ENCODE measurements at regions not wholly inside any gene's neighbourhood (a gene's known extent, or its start where the extent isn't known, plus 50 kb on each side); places are given as distances from the start of the nearest gene placed in this dataset.

DNA sequence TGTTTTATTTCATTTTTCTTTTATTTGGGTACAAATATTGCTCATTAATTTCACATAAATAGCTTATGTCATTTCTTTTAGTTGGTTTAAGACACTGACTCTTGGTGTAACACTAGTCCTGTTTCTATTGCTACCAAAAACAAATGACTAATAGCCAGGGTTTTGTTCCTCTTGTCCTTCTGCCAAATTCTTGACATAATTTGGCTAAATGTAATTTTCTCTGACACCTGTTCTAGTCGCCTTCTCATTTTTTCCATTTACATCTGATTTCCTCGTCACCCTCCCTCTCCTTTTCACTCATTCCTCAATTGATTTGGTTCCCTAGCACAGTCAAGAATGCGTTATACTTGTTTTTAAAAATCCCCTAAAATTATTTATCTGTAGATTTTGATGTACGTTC, 1718.7 kb downstream of the EFNB2 start:
- Histone ChIP-seq H3K4me3 (ENCODE audit: low read length) (no peak overlapping the region), H3K9me3 (ENCODE audit: control insufficient read depth, insufficient read depth, low read length) (no peaks in the 10 kb centered on the region), H3K4me2 (ENCODE audit: low read length) (no peak overlapping the region), H3K27ac (ENCODE audit: low read depth, low read length) (no peak overlapping the region), H3K36me3 (ENCODE audit: control insufficient read depth, low read length) (no peaks in the 10 kb centered on the region), H3F3A (ENCODE audit: control insufficient read depth, insufficient read depth) (no peaks in the 10 kb centered on the region), H3K27me3 (ENCODE audit: control insufficient read depth, low read length) (no peaks in the 10 kb centered on the region), H4K20me1 (ENCODE audit: control insufficient read depth, insufficient read depth, low read depth, low read length) (no peaks in the 10 kb centered on the region), H3K4me1 (ENCODE audit: control insufficient read depth, low read length) (no peaks in the 10 kb centered on the region), H3K9me2 (replicated peaks; ENCODE audit: control insufficient read depth, low read length) (no peaks in the 10 kb centered on the region), H3K79me2 (ENCODE audit: control insufficient read depth, low read length) (no peaks in the 10 kb centered on the region)
- TF ChIP-seq EZH2phosphoT487 (IDR thresholded peaks at IDR 0.05; ENCODE audit: borderline replicate concordance, low read length), result no peak
- TF ChIP-seq, protein P1, sequence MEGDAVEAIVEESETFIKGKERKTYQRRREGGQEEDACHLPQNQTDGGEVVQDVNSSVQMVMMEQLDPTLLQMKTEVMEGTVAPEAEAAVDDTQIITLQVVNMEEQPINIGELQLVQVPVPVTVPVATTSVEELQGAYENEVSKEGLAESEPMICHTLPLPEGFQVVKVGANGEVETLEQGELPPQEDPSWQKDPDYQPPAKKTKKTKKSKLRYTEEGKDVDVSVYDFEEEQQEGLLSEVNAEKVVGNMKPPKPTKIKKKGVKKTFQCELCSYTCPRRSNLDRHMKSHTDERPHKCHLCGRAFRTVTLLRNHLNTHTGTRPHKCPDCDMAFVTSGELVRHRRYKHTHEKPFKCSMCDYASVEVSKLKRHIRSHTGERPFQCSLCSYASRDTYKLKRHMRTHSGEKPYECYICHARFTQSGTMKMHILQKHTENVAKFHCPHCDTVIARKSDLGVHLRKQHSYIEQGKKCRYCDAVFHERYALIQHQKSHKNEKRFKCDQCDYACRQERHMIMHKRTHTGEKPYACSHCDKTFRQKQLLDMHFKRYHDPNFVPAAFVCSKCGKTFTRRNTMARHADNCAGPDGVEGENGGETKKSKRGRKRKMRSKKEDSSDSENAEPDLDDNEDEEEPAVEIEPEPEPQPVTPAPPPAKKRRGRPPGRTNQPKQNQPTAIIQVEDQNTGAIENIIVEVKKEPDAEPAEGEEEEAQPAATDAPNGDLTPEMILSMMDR (IDR thresholded peaks at IDR 0.05; ENCODE audit: low read depth, low read length, poor library complexity, severe bottlenecking), result no peak

DNA sequence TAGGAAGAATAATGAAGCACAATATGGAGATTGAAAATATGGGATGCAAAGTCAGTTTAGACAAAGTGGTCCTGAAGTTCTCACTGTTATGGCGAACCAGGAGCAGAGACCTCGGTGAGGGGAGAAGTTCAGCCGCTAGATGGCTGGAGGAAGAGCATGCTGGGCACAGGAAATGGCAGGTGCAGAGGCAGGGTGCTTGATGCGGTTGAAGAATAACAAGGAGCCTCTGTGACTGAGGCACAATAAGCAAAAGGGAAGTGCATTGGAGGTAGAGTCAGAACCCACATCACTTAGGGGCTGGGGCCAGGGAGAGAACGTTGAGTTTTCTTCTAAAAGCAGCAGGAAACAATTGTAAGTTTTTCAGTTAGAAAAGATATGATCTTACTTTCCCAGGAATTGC, 1725.2 kb downstream of the EFNB2 start:
- no peaks in the 10 kb centered on the region for H3K36me3 ChIP-seq (ENCODE audit: control insufficient read depth, low read length)
- no peaks in the 10 kb centered on the region for H3K27me3 ChIP-seq (ENCODE audit: control insufficient read depth, low read length)
- H4K20me1 ChIP-seq (ENCODE audit: control insufficient read depth, insufficient read depth, low read depth, low read length), result no peaks in the 10 kb centered on the region
- no peaks in the 10 kb centered on the region for H3F3A ChIP-seq (ENCODE audit: control insufficient read depth, insufficient read depth)
- no peak overlapping the region for H3K4me3 ChIP-seq (ENCODE audit: low read length)
- no peaks in the 10 kb centered on the region for H3K4me1 ChIP-seq (ENCODE audit: control insufficient read depth, low read length)
- no peaks in the 10 kb centered on the region for H3K9me2 ChIP-seq (replicated peaks; ENCODE audit: control insufficient read depth, low read length)
- no peaks in the 10 kb centered on the region for H3K79me2 ChIP-seq (ENCODE audit: control insufficient read depth, low read length)
- no peak overlapping the region for H3K4me2 ChIP-seq (ENCODE audit: low read length)
- no peak for TF ChIP-seq EZH2phosphoT487 (IDR thresholded peaks at IDR 0.05; ENCODE audit: borderline replicate concordance, low read length)
- TF ChIP-seq, protein P1 (IDR thresholded peaks at IDR 0.05; ENCODE audit: low read depth, low read length, poor library complexity, severe bottlenecking), result no peak
- H3K27ac ChIP-seq (ENCODE audit: low read depth, low read length), result no peak overlapping the region
- no peaks in the 10 kb centered on the region for H3K9me3 ChIP-seq (ENCODE audit: control insufficient read depth, insufficient read depth, low read length)

DNA sequence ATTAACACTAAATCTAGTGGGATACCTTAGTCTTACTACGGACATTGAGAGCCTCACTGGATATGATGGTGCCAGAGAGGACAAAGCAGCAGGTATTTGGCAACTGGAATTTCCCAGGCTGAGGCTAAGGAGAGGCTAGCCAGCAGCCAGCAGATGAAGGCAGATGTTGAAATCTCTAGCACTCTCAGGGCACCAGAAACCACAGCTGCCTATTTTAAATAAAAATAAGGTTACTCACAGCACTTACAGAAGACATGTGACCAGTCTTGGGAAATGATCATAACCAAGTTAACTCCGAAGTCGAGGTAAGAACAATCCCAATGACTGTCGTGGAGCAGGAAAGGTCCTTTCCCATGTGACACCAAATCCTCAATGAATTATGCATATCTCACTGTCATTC, 1726.0 kb downstream of the EFNB2 start:
- no peaks in the 10 kb centered on the region for H3K4me1 ChIP-seq (ENCODE audit: control insufficient read depth, low read length)
- H3K79me2 ChIP-seq (ENCODE audit: control insufficient read depth, low read length), result no peaks in the 10 kb centered on the region
- no peaks in the 10 kb centered on the region for H3K9me3 ChIP-seq (ENCODE audit: control insufficient read depth, insufficient read depth, low read length)
- no peak overlapping the region for H3K4me3 ChIP-seq (ENCODE audit: low read length)
- TF ChIP-seq, protein P1 (IDR thresholded peaks at IDR 0.05; ENCODE audit: low read depth, low read length, poor library complexity, severe bottlenecking), result no peak
- no peak for TF ChIP-seq EZH2phosphoT487 (IDR thresholded peaks at IDR 0.05; ENCODE audit: borderline replicate concordance, low read length)
- no peaks in the 10 kb centered on the region for H3K27me3 ChIP-seq (ENCODE audit: control insufficient read depth, low read length)
- H3K4me2 ChIP-seq (ENCODE audit: low read length), result no peak overlapping the region
- no peaks in the 10 kb centered on the region for H3K36me3 ChIP-seq (ENCODE audit: control insufficient read depth, low read length)
- no peaks in the 10 kb centered on the region for H3K9me2 ChIP-seq (replicated peaks; ENCODE audit: control insufficient read depth, low read length)
- no peak overlapping the region for H3K27ac ChIP-seq (ENCODE audit: low read depth, low read length)
- H4K20me1 ChIP-seq (ENCODE audit: control insufficient read depth, insufficient read depth, low read depth, low read length), result no peaks in the 10 kb centered on the region
- no peaks in the 10 kb centered on the region for H3F3A ChIP-seq (ENCODE audit: control insufficient read depth, insufficient read depth)

DNA sequence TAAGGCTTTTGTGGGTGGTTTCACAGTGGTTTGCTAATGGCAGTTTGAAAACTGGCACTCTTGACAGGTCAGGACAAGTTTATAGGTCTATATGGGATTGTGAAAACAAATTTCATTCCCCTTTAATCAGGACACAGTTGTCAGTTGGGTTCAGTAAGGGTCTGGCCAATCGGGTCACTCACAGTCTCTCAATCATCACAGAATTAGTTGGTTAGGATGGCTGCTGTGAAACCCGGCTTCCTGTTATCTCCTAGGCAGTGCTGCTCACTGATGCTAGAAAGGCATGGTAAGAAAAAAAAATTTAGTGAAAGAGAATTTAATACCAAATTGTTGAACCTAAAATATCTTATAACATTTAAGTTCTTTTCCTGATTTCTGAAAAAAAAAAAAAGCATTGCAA, 1730.1 kb downstream of the EFNB2 start:
- Histone ChIP-seq H3F3A (ENCODE audit: control insufficient read depth, insufficient read depth) (no peaks in the 10 kb centered on the region), H3K36me3 (ENCODE audit: control insufficient read depth, low read length) (no peaks in the 10 kb centered on the region), H3K79me2 (ENCODE audit: control insufficient read depth, low read length) (no peaks in the 10 kb centered on the region), H3K4me3 (ENCODE audit: low read length) (no peak overlapping the region), H3K27me3 (ENCODE audit: control insufficient read depth, low read length) (no peaks in the 10 kb centered on the region), H3K9me3 (ENCODE audit: control insufficient read depth, insufficient read depth, low read length) (no peaks in the 10 kb centered on the region), H3K4me1 (ENCODE audit: control insufficient read depth, low read length) (no peaks in the 10 kb centered on the region), H3K4me2 (ENCODE audit: low read length) (no peak overlapping the region), H3K9me2 (replicated peaks; ENCODE audit: control insufficient read depth, low read length) (no peaks in the 10 kb centered on the region; the same call in 1 of the 2 replicates), H4K20me1 (ENCODE audit: control insufficient read depth, insufficient read depth, low read depth, low read length) (no peaks in the 10 kb centered on the region), H3K27ac (ENCODE audit: low read depth, low read length) (no peak overlapping the region)
- TF ChIP-seq, protein P1 (IDR thresholded peaks at IDR 0.05; ENCODE audit: low read depth, low read length, poor library complexity, severe bottlenecking), result no peak
- no peak for TF ChIP-seq EZH2phosphoT487 (IDR thresholded peaks at IDR 0.05; ENCODE audit: borderline replicate concordance, low read length)
